IMR-90 (cell line): ENCODE measurements at regions not wholly inside any gene's neighbourhood (a gene's known extent, or its start where the extent isn't known, plus 50 kb on each side); places are given as distances from the start of the nearest gene placed in this dataset.

Experiments used
- ATAC-seq: fragments of 200-7000 bp; cut with Tn5 transposase; 2 replicates; pipeline ENCODE4 v1.9.1; 2020; ENCODE audit warnings: low read depth, mild to moderate bottlenecking, moderate library complexity
- BruUV-seq: library from RNA; stranded (reverse); fragments of 400-500 nt; replicated peaks from 2 replicates; lab custom pipeline; 2021; lab: Mats Ljungman, UMichigan
- CTCF ChIA-PET: fragments of 300-600 bp; formaldehyde crosslinking; extraction: SDS; loops from one replicate; lab custom pipeline; 2021; ENCODE audit warnings: antibody characterized with exemption; lab: Yijun Ruan, JAX
- POLR2A ChIA-PET: fragments of 300-600 bp; sonication (Branson Sonifier 250); formaldehyde crosslinking; loops from one replicate; lab custom pipeline; 2022; ENCODE audit warnings: antibody characterized with exemption; ENCODE audit not compliant: unreplicated experiment; lab: Charles Lee
- DNase-seq: peaks from one replicate; pipeline ENCODE4 v3.0.0; 2013
- H2AFZ ChIP-seq: replicated peaks from 2 replicates; pipeline ENCODE3; 2013; ENCODE audit warnings: low read length, mild to moderate bottlenecking; ENCODE audit not compliant: poor library complexity
- H2AK5ac ChIP-seq: 2 replicates; pipeline ENCODE4 v1.6.1; 2013; ENCODE audit warnings: low read depth, low read length, inconsistent platforms
- H2AK9ac ChIP-seq: replicated peaks from 2 replicates; pipeline ENCODE3; 2013; ENCODE audit warnings: mild to moderate bottlenecking, low read depth, low read length, moderate library complexity; ENCODE audit not compliant: poor library complexity
- H2BK120ac ChIP-seq: 2 replicates; pipeline ENCODE4 v1.6.1; 2013; ENCODE audit warnings: low read depth, low read length, inconsistent platforms
- H2BK15ac ChIP-seq: 3 replicates; pipeline ENCODE4 v1.6.1; 2013; ENCODE audit warnings: low read depth, low read length, inconsistent platforms
- H2BK20ac ChIP-seq: 2 replicates; pipeline ENCODE4 v1.6.1; 2013; ENCODE audit warnings: low read depth, mild to moderate bottlenecking, inconsistent platforms, low read length, moderate library complexity
- H2BK5ac ChIP-seq: 2 replicates; pipeline ENCODE4 v1.6.1; 2013; ENCODE audit warnings: mild to moderate bottlenecking, low read depth, low read length, inconsistent platforms; ENCODE audit not compliant: poor library complexity, severe bottlenecking
- H3K14ac ChIP-seq: replicated peaks from 2 replicates; pipeline ENCODE4 v1.6.1; 2013; ENCODE audit warnings: low read depth, low read length, inconsistent platforms
- H3K18ac ChIP-seq: 2 replicates; pipeline ENCODE4 v1.6.1; 2013; ENCODE audit warnings: low read depth, low read length, control low read depth
- H3K23ac ChIP-seq: 2 replicates; pipeline ENCODE4 v1.6.1; 2013; ENCODE audit warnings: low read depth, low read length, inconsistent platforms
- H3K27ac ChIP-seq: 2 replicates; pipeline ENCODE4 v1.5.1; 2013; ENCODE audit warnings: mild to moderate bottlenecking, control low read depth, low read length; ENCODE audit not compliant: insufficient read depth
- H3K27me3 ChIP-seq: 2 replicates; pipeline ENCODE4 v1.6.1; 2013; ENCODE audit warnings: low read length; ENCODE audit not compliant: control insufficient read depth, insufficient read depth
- H3K36me3 ChIP-seq: 2 replicates; pipeline ENCODE4 v1.6.1; 2013; ENCODE audit warnings: low read length, mixed read lengths; ENCODE audit not compliant: control insufficient read depth, insufficient read depth
- H3K4ac ChIP-seq: 2 replicates; pipeline ENCODE4 v1.6.1; 2013; ENCODE audit warnings: low read depth, low read length, inconsistent platforms
- H3K4me1 ChIP-seq: 2 replicates; pipeline ENCODE4 v1.6.1; 2013; ENCODE audit warnings: low read length, mixed read lengths; ENCODE audit not compliant: control insufficient read depth, insufficient read depth
- H3K4me2 ChIP-seq: 2 replicates; pipeline ENCODE4 v1.6.1; 2013; ENCODE audit warnings: low read depth, mild to moderate bottlenecking, control low read depth, low read length, moderate library complexity
- H3K4me3 ChIP-seq: 2 replicates; pipeline ENCODE4 v1.5.1; 2013; ENCODE audit warnings: low read depth, mild to moderate bottlenecking, control low read depth, low read length, moderate library complexity; ENCODE audit not compliant: insufficient read depth
- H3K56ac ChIP-seq: 2 replicates; pipeline ENCODE4 v1.6.1; 2013; ENCODE audit warnings: low read length, inconsistent platforms; ENCODE audit not compliant: insufficient read depth; ENCODE audit errors: extremely low read depth
- H3K79me1 ChIP-seq, 2 experiments: 2 replicates each; pipeline ENCODE4 v1.6.1; 2013; ENCODE audit warnings: low read length in 2 of 2, inconsistent platforms in 1 of 2, low read depth in 1 of 2
- H3K9ac ChIP-seq: 2 replicates; pipeline ENCODE4 v1.6.1; 2013; ENCODE audit warnings: low read depth, low read length, control low read depth
- H3K9me1 ChIP-seq: 2 replicates; pipeline ENCODE4 v1.6.1; 2013; ENCODE audit warnings: low read length, inconsistent platforms; ENCODE audit not compliant: insufficient read depth
- H3K9me3 ChIP-seq: 2 replicates; pipeline ENCODE4 v1.6.1; 2013; ENCODE audit warnings: low read length; ENCODE audit not compliant: control insufficient read depth, insufficient read depth
- H4K20me1 ChIP-seq: 2 replicates; pipeline ENCODE4 v1.6.1; 2013; ENCODE audit warnings: low read length, inconsistent platforms; ENCODE audit not compliant: insufficient read depth
- H4K5ac ChIP-seq: 2 replicates; pipeline ENCODE4 v1.6.1; 2013; ENCODE audit warnings: mild to moderate bottlenecking, low read depth, low read length, control low read depth
- H4K8ac ChIP-seq, 2 experiments: 2 replicates each; pipeline ENCODE4 v1.6.1; 2013; ENCODE audit warnings: low read depth in 2 of 2, low read length in 2 of 2, control low read depth in 1 of 2, inconsistent platforms in 1 of 2
- H4K91ac ChIP-seq: 2 replicates; pipeline ENCODE4 v1.6.1; 2013; ENCODE audit warnings: low read depth, low read length, inconsistent platforms; ENCODE audit not compliant: insufficient read depth
- BHLHE40 ChIP-seq: fragments of 150-350 bp; IDR thresholded peaks from 2 replicates; pipeline ENCODE4 v1.6.1; 2016; ENCODE audit warnings: mild to moderate bottlenecking, low read depth, low read length
- MXI1 ChIP-seq: IDR thresholded peaks from 2 replicates; pipeline ENCODE4 v1.6.1; 2012; ENCODE audit warnings: low read depth, mild to moderate bottlenecking, low read length, moderate library complexity, borderline replicate concordance
- RCOR1 ChIP-seq: IDR thresholded peaks from 2 replicates; pipeline ENCODE4 v1.6.1; 2012; ENCODE audit warnings: mild to moderate bottlenecking, low read length, improper control_type of control experiment; ENCODE audit not compliant: insufficient replicate concordance
- RFX5 ChIP-seq: IDR thresholded peaks from 2 replicates; pipeline ENCODE4 v1.8.0; 2012; ENCODE audit warnings: low read depth, mild to moderate bottlenecking, low read length, moderate library complexity
- SMC3 ChIP-seq: fragments of 150-350 bp; IDR thresholded peaks from 2 replicates; pipeline ENCODE4 v1.6.1; 2016; ENCODE audit warnings: low read depth, mild to moderate bottlenecking, antibody characterized with exemption, low read length, moderate library complexity
- WGBS, 2 experiments: methylation state at CpG; one replicate each; pipeline versions ENCODE4 v1.1.5 to v1.1.7; 2013; ENCODE audit warnings: missing lambda C conversion rate in 2 of 2; ENCODE audit not compliant: insufficient read length in 1 of 2; ENCODE audit errors: extremely low coverage in 2 of 2; 5-methylcytosine and 5-hydroxymethylcytosine counted together
- dilution Hi-C: fragments of 300-500 bp; cut with HindIII; formaldehyde crosslinking; loops from one replicate; pipeline ENCODE4 v1.14.3; 2018; ENCODE audit warnings: low sequenced_read_pairs; ENCODE audit not compliant: unreplicated experiment
- in situ Hi-C: fragments of 300-500 bp; cut with MboI; formaldehyde crosslinking; loops from 3 replicates; pipeline ENCODE4 v1.14.3; 2019; ENCODE audit warnings: low sequenced_read_pairs, inconsistent platforms, mixed read lengths
- intact Hi-C: fragments of 100-400 bp; cut with micrococcal nuclease; formaldehyde crosslinking; loops from 2 replicates; pipeline ENCODE4 v1.10.0; 2022

- intact Hi-C loops (no loop called here), dilution Hi-C loops (no loop called here), in situ Hi-C loops (loop anchor here (25.0 kb wide), 1 partner anchor 1565 kb away; the partner anchor contains the start of gene ID2)
- Histone ChIP-seq H3K27me3 (no peaks in the 10 kb centered on the region), H2BK120ac (no peak overlapping the region), H2BK20ac (no peak overlapping the region), H2BK5ac (no peak overlapping the region), H3K9me3 (no peaks in the 10 kb centered on the region), H3K14ac (no peak overlapping the region), H3K36me3 (no peaks in the 10 kb centered on the region), H3K23ac (no peak overlapping the region), H3K4ac (no peak overlapping the region), H4K5ac (no peak overlapping the region), H2AK9ac (no peak overlapping the region), H3K56ac (no peak overlapping the region), H3K79me1 (no peaks in the 10 kb centered on the region), H3K4me3 (no peak overlapping the region), H2AFZ (no peak overlapping the region), H3K9ac (no peak overlapping the region), H3K18ac (no peak overlapping the region), H3K9me1 (no peaks in the 10 kb centered on the region), H4K20me1 (no peaks in the 10 kb centered on the region), H3K27ac (no peak overlapping the region), H4K91ac (no peak overlapping the region), H2BK15ac (no peak overlapping the region), H2AK5ac (no peak overlapping the region), H4K8ac (no peak overlapping the region), H3K4me2 (no peak overlapping the region), H3K4me1 (no peaks in the 10 kb centered on the region)
- ChIA-PET CTCF (no interaction called here), POLR2A (no interaction called here)
- DNase-seq (no peak), ATAC-seq (no peak)
- no CpG with 5 or more reads among the region's 5 CpGs for WGBS, 2 experiments
- no peak for TF ChIP-seq RCOR1
- no peak for TF ChIP-seq SMC3
- no peak for TF ChIP-seq RFX5
- TF ChIP-seq MXI1 = no peak
- TF ChIP-seq BHLHE40 = no peak
- no TSS peak for BruUV-seq
Measured at GRCh38 chr2:7121851-7122250, 204.6 kb downstream of the RNF144A start.
